HG03565 (cell line): ENCODE measurements at regions not wholly inside any gene's neighbourhood (a gene's known extent, or its start where the extent isn't known, plus 50 kb on each side); places are given as distances from the start of the nearest gene placed in this dataset.

Source experiments
- ATAC-seq: cut with Tn5 transposase; IDR thresholded peaks from one replicate; pipeline ENCODE4 v1.9.1; 2021; ENCODE audit warnings: mild to moderate bottlenecking, moderate library complexity; ENCODE audit not compliant: unreplicated experiment

DNA sequence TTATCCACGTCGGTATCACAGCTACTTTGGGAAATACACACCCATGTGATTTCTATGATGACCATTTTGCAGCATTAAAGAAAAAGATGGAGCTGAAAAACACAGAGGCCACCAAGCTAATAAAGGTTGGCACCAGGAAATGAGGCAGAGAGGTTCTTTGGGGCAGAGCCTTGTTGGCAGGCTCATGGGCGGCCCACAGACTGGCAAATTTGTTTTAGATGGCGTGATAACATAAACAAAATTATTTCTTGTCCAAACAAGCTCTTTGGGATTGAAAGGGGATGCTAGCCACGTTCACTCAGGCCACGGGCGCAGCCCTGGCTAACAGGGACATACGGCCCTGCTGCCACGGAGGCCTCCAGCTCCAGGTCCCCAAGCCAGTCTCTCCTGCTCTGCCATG is 135.9 kb upstream of the ZMIZ1 start:
- ATAC-seq, result no peak

DNA sequence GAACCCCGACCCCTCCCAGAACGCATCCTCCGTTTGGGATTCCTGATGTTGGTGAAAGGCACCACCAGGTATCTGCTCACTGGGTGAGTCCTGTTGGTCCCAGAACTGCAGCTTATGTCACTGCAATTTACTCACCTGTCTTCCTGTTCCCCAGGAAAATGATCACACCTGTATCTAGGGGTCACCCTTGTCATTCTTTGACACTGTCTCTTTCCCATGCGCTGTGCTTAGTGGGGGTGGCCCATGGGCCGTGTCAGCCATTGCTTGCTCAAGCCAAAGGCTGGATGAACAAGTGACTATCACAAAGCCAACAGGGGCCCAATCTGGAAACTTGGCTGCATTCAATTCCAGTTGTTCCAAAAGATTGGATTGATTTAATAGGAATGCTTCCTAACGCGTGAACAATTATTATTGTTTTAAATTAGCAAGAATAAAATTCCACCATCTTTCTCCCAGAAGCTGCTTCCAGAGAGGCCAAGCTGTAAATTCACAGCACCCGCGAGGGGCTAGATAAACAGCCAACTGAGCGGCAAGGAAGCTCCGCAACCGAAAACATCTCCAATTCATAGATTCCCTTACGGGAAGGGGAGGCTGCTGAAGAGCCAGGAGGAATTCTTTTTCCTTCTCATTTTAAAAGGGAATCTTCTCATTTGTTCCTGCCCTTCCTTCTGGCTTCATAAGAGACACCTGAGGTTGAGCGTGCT is 134.8 kb upstream of the ZMIZ1 start:
- ATAC-seq, result no peak

- ATAC-seq, result no peak
These were observed 134.3 kb upstream of the ZMIZ1 start for GRCh38 chr10:78934532-78934898.

DNA sequence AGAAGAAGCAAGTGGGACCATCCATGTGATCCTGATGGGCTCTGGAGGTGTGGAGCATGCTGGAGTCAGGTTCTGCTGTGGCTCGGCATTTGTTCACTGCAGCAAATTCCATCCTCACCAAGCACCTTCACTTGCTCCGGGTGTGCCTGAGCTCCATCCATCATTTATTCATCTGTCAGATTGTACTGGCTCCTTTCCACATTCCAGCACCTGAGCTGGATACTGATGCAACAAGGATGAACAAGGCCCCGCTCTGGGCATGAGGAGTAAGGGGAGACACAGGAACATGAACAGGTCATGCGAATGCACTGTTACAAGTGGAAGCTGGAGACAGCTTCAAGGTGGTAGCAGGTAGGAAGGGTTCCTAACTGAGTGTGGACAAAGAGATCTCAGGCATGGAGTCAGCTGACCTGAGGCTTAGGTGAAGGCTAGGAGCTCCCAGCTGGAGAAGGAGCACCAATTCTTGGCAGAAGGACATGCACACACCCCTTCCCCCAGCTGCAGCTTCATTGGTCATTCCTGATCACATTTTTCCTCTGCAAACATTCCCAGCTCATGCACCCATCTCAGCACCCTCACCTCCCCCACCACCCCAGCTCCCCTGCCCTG is 133.7 kb upstream of the ZMIZ1 start:
- no peak for ATAC-seq

DNA sequence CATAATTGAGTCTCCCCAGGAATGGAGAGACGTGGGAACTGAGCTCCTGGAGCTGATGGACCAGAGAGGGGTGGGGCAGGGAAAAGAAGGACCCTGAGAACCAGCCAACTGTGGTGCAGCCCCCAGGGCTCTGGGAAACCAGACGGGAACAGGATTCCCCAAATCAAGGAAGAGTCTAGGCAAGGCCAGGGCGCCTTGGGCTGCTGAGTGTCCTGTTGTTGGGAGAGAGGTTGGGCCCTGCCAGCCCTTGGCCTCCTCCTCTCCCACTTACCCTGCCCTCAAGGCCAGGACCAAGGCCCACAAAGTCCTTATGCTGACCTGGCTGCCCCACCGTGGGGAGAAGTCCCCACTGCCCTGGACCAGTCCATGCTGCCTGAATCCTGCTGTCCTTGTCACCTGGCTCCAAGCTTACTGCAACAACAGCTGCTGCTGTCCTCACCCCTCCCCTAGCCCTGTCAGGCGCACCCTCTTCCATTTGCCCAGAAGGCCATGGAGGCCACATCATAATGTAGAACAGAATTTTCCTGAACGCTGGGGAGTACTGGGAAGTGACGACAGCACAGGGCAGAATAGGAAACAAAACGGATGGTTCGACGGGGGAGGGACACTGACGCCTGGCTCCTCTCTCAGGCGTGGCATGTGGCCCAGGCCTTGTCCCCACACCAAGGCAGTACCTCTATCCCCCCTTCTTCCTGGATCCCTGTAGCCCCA is 132.9 kb upstream of the ZMIZ1 start:
- no peak for ATAC-seq

GRCh38 chr10:78936412-78937342 is 132.1 kb upstream of the ZMIZ1 start:
- no peak for ATAC-seq

DNA sequence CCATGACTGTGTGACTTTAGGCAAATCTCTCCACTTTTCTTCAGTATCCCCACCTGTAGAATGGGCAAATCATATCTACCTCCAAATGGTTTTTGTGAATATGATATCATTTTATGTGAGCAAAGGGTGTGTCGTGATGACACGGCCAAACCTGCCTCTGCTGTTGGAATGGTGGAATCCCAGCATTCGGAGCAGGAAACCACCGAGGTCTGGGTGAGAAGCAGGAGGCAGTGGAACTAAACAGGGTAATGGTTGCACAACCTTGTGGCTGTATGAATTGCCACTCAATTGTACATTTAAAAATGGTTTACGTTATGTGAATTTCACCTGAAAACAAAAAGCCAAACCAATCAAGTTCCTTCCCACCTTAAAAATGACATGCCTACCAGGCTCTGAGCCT is 131.4 kb upstream of the ZMIZ1 start:
- no peak for ATAC-seq

- ATAC-seq, result no peak
These were observed 130.7 kb upstream of the ZMIZ1 start for GRCh38 chr10:78937800-78938694.

GRCh38 chr10:78938695-78939672 is 129.8 kb upstream of the ZMIZ1 start:
- ATAC-seq, result no peak

DNA sequence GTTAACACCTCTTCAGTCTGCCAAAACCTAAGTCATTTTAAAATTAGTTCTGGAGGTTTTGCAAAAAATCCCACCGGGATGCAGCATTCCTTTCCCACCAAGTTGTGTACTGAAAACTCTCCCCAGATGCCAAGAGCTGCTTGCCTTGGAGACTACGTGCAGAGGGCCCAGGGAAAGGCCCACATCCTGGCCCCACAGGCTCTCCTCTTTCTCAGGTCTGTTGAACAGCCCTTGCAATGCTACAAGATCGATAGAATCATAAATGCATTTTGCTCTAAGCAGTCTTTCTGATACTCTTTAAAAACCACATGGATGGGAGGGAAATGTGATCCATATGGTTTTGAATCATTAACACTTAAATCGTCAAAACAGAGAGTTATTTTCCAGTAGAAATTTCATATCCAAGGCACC is 126.7 kb upstream of the ZMIZ1 start:
- ATAC-seq, result no peak

- ATAC-seq, result no peak
These were observed 123.9 kb upstream of the ZMIZ1 start for GRCh38 chr10:78944723-78945312.

- no peak for ATAC-seq
These were observed 122.9 kb upstream of the ZMIZ1 start for GRCh38 chr10:78945838-78946237.

- ATAC-seq, result no peak
These were observed 121.5 kb upstream of the ZMIZ1 start for GRCh38 chr10:78947226-78947625.

DNA sequence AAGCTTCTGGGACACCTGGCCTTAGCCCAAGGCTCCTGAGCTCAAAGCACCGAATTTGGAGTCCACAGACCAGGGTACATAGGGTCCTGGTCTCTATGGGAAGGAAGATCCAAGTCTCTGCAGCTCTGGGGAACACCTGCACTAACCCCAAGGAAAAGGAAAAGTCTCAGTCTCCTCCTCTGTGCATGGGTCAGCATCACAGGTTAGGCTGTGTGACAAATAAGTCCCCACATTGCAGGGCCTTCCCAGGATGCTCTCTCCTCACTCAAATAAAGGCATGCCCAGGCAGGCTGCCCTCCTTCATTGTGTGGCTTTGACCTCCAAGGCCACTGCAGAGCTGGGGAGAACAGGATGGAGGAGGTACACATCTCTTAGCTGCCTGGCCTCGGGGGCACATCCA is 121.0 kb upstream of the ZMIZ1 start:
- no peak for ATAC-seq

GRCh38 chr10:78948621-78949030 is 120.1 kb upstream of the ZMIZ1 start:
- no peak for ATAC-seq

DNA sequence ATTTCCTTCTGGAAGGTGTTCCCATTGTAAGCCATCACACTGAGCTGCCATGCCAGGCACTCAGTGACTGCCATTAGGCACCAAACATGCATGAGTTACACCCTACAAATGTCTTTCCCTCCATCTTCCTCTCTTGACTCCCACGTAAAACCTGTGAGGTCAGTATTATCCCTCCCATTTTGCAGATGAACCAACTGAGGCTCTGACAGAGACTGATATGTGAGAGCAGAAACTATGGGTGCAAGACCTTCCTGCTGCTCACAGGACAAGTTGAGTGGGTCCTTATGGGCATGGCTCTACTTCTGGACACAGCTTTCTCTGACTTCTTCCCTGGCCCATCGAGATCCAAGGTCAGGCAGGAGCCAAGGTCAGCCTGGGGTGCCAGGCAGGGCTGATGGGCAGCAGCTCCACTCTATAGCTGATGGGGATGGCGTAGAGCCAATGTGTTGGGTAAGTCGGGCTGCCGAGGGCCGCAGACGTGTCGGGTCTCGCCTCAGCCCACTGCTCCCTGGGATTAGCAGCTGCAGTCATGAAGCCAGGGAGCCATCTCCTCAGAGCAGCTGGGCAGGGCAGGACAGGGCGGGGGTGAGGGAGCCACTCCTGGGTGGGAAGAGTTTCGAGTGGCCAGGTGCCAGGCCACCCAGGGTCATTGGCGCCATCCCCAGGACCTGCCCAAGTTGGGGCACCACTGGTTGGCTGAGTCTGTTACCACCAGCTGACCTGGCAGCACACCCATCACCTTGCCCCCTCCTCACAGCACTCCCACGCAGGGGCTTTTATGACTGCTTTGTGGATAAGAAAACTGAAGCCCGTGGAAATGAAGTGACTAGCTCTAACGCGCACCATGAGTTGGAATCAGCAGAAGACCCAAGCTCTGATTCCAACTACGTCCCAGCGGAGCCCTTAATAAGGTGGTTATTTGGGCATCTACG is 117.8 kb upstream of the ZMIZ1 start:
- ATAC-seq, result no peak

DNA sequence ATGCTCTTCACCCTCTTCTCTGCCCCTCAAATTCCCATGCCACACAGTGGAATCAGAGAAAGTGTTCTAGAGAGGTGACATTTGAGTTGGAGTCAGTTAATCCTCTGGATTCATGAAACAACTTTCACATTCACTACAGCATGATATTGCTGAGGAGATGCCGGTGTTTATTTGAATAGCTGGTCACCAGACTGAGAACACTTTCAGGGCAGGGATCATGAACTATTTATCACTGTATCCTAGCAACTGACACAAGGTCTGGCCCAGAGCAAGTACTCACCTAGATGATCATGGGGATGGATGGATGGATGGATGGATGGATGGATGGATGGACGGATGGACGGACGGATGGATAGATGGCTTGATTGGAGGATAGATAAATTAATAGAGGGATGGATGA is 116.7 kb upstream of the ZMIZ1 start:
- ATAC-seq, result no peak

- no peak for ATAC-seq
These were observed 116.1 kb upstream of the ZMIZ1 start for GRCh38 chr10:78952686-78953085.
